ENCODE measurements at regions not wholly inside any gene's neighbourhood (a gene's known extent, or its start where the extent isn't known, plus 50 kb on each side); places are given as distances from the start of the nearest gene placed in this dataset.
A peak's percentile ranks its signal among the peaks of the same experiment; 100 is the strongest.

DNA sequence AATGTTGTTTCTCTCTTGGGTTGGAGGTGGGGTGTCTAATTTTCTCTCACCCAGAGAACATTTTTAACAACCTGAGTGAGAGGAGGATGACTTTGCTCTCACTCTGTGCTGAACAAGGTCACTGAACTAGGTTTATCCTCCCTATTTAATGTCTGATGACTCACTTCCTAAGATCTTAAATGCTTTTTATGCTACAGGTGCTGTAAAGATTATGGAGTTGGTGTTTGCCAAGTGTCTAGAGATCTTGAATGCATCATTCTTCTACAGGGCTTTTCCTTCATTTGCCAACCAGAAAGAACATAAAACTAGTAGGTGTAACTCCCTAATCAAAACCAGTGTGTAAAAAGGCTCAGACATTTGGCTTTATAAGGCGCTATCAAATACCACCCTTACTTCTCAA is 350.5 kb upstream of the ETAA1 start:
- TF ChIP-seq CREB1 (IDR thresholded peaks at IDR 0.05; ENCODE audit: low read depth), result no peak
- TF ChIP-seq EP300 (IDR thresholded peaks at IDR 0.05; ENCODE audit: borderline replicate concordance), result no peak
- 0 out of 2 replicates have a peak, but pooled peaks have one; percentile 15 for TF ChIP-seq TCF12 (IDR thresholded peaks at IDR 0.05; ENCODE audit: low read depth)

Data from Ishikawa (cell line).